Chondrocyte (in vitro differentiated cells): ENCODE measurements at regions not wholly inside any gene's neighbourhood (a gene's known extent, or its start where the extent isn't known, plus 50 kb on each side); places are given as distances from the start of the nearest gene placed in this dataset.

Source experiments
- DNase-seq: peaks from one replicate; pipeline ENCODE4 v3.0.0; 2021; ENCODE audit warnings: mixed read lengths, low spot score
- H3K27ac Mint-ChIP-seq: one replicate; pipeline ENCODE4 v1.8.0; 2021; ENCODE audit warnings: mild to moderate bottlenecking, moderate library complexity, mixed read lengths; ENCODE audit not compliant: unreplicated experiment
- H3K27me3 Mint-ChIP-seq: 2 replicates; pipeline ENCODE4 v1.8.0; 2021; ENCODE audit warnings: low read depth, mixed read lengths
- H3K36me3 Mint-ChIP-seq: 2 replicates; pipeline ENCODE4 v1.8.0; 2021; ENCODE audit warnings: low read depth, mixed read lengths
- H3K4me1 Mint-ChIP-seq: 2 replicates; pipeline ENCODE4 v1.8.0; 2021; ENCODE audit warnings: low read depth, mild to moderate bottlenecking, mixed read lengths
- H3K4me3 Mint-ChIP-seq: one replicate; pipeline ENCODE4 v1.8.0; 2021; ENCODE audit warnings: mild to moderate bottlenecking, moderate library complexity, mixed read lengths; ENCODE audit not compliant: unreplicated experiment
- H3K9me3 Mint-ChIP-seq: 2 replicates; pipeline ENCODE4 v1.8.0; 2021; ENCODE audit warnings: low read depth, mixed read lengths
- TF ChIP-seq, protein P1 (sequence below): fragments of 200-600 bp; sonication (generic); IDR thresholded peaks from 2 replicates; pipeline ENCODE4 v1.5.0; 2021; ENCODE audit warnings: antibody characterized with exemption, mild to moderate bottlenecking, moderate library complexity

DNA sequence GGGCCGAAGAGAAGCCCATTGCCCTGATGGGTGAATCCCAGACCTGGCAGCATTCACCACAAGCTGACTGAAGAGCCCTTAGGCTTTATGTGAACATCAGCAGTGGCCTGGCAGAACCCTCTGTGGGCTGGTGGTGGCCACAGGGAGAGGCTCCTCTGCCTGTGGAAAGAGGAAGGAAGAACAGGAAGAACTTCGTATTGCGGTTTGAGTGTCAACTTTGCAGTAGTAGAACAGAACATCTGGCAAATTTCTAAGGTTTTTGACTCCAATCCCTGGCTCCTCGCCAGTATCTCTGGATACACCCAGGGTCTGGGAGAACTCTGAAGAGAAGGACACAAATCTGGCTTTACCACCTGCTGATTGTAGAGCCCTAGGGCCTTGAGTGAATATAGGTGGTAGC, 356.4 kb upstream of the GRAMD2B start:
- Mint-ChIP-seq H3K4me1 (peaks cover 6% of the 10 kb centered on the region), H3K4me3 (no peak overlapping the region), H3K27me3 (no peaks in the 10 kb centered on the region), H3K9me3 (peaks cover 6% of the 10 kb centered on the region), H3K36me3 (peaks cover 1% of the 10 kb centered on the region), H3K27ac (no peak overlapping the region)
- TF ChIP-seq, protein P1, sequence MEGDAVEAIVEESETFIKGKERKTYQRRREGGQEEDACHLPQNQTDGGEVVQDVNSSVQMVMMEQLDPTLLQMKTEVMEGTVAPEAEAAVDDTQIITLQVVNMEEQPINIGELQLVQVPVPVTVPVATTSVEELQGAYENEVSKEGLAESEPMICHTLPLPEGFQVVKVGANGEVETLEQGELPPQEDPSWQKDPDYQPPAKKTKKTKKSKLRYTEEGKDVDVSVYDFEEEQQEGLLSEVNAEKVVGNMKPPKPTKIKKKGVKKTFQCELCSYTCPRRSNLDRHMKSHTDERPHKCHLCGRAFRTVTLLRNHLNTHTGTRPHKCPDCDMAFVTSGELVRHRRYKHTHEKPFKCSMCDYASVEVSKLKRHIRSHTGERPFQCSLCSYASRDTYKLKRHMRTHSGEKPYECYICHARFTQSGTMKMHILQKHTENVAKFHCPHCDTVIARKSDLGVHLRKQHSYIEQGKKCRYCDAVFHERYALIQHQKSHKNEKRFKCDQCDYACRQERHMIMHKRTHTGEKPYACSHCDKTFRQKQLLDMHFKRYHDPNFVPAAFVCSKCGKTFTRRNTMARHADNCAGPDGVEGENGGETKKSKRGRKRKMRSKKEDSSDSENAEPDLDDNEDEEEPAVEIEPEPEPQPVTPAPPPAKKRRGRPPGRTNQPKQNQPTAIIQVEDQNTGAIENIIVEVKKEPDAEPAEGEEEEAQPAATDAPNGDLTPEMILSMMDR, result no peak
- DNase-seq, result no peak

DNA sequence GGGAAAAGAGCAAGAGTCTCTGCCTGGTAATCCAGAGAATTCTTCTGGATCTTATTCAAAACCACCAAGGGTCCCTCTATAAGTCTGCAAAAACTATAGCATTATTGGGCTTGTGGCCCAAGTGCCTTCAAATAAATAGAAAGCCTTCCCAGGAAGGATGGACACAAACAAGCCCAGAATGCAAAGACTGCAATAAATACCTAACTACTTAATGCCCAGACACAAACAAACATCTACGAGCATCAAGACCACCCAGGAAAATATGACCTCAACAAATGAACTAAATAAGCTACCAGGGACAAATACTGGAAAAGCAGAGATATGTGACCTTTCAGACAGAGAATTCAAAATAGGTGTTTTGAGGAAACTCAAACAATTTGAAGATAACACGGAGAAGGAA, 355.8 kb upstream of the GRAMD2B start:
- H3K4me1 Mint-ChIP-seq, result peaks cover 6% of the 10 kb centered on the region
- no peak overlapping the region for H3K27ac Mint-ChIP-seq
- H3K27me3 Mint-ChIP-seq, result no peaks in the 10 kb centered on the region

DNA sequence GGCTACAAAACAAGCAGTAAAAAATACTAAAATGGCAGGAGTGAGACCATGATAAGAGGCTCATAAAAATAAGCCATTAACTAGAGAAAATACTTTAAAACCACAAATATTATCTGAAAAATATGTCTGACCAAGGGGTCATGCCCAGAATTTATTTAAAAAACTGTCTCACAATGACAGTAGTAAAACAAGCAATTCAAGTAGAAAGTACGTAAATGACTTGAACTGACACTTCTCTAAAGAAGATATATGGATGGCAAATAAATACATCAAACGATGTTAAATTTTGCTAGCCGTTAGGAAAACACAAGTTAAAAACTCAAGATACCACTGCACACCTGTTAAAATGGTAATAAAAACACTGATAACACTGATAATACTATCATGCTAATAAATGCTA, 353.9 kb upstream of the GRAMD2B start:
- Mint-ChIP-seq H3K36me3 (peaks cover 5% of the 10 kb centered on the region), H3K27me3 (no peaks in the 10 kb centered on the region), H3K4me3 (no peak overlapping the region), H3K27ac (no peak overlapping the region), H3K9me3 (peaks cover 18% of the 10 kb centered on the region), H3K4me1 (no peaks in the 10 kb centered on the region)
- no peak for DNase-seq
- TF ChIP-seq, protein P1, result no peak

More for the DNA sequence above, 355.8 kb upstream of the GRAMD2B start:
- Mint-ChIP-seq H3K4me3 (no peak overlapping the region), H3K36me3 (peaks cover 3% of the 10 kb centered on the region), H3K9me3 (peaks cover 7% of the 10 kb centered on the region)
- DNase-seq, result no peak
- TF ChIP-seq, protein P1, result no peak

DNA sequence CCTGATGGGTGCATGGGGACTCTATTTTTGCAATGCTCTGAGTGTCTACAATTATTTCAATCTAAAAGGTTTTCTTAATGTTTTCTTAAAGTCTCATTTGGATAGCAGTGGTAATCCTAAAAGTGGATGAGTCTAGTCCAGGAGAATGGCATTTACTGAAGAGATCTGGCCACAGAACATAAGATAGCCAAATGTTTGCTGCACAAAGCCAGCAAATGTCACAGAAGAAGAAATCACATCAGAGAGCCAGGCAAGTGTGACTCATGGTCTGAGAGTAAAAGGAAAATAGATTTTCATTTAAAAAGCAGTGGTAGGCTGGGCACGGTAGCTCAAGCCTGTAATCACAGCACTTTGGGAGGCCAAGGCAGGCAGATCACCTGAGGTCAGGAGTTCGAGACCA, 352.7 kb upstream of the GRAMD2B start:
- Mint-ChIP-seq H3K4me1 (no peaks in the 10 kb centered on the region), H3K27ac (no peak overlapping the region), H3K27me3 (no peaks in the 10 kb centered on the region), H3K9me3 (peaks cover 21% of the 10 kb centered on the region), H3K4me3 (no peak overlapping the region), H3K36me3 (peaks cover 5% of the 10 kb centered on the region)
- no peak for DNase-seq
- TF ChIP-seq, protein P1, result no peak

DNA sequence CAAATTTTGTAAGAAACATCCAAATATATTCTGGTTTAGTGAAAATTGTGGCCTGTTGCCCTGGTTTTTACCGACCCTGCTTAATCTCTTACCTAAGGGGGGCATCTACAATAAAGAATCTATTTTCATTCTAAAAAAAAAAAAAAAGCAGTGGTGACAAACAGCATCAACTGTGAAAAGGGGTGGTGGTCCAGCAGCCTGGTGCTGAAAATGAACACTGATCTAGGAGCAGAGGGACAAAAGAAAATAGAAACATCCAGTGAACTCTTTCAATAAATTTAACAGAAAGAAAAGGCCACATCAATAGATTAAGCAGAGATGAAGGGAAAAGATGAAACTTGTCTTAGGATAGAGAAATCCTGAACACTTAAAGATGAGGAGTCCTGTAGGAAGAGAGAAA, 348.7 kb upstream of the GRAMD2B start:
- no peak overlapping the region for H3K27ac Mint-ChIP-seq
- TF ChIP-seq, protein P1, result no peak
- no peak overlapping the region for H3K4me3 Mint-ChIP-seq
- H3K27me3 Mint-ChIP-seq, result no peaks in the 10 kb centered on the region
- peaks cover 7% of the 10 kb centered on the region for H3K36me3 Mint-ChIP-seq
- DNase-seq, result no peak
- peaks cover 24% of the 10 kb centered on the region for H3K9me3 Mint-ChIP-seq
- no peaks in the 10 kb centered on the region for H3K4me1 Mint-ChIP-seq
